ENCODE measurements at regions not wholly inside any gene's neighbourhood (a gene's known extent, or its start where the extent isn't known, plus 50 kb on each side); places are given as distances from the start of the nearest gene placed in this dataset.

- no peak for TF ChIP-seq CTCF (IDR thresholded peaks at IDR 0.05; ENCODE audit: insufficient read depth, low read length, poor library complexity, severe bottlenecking)
- DNase-seq (ENCODE audit: low read depth) = no peak
- H3K4me3 ChIP-seq (ENCODE audit: low read depth, low read length) = no peak overlapping the region
- no peaks in the 10 kb centered on the region for H3K27me3 ChIP-seq (ENCODE audit: control insufficient read depth, insufficient read depth, low read length)
- H3K36me3 ChIP-seq (ENCODE audit: control insufficient read depth, insufficient read depth, low read length) = no peaks in the 10 kb centered on the region
These were observed 723.7 kb downstream of the DCDC2C start for GRCh38 chr2:4427083-4427482.

DNA sequence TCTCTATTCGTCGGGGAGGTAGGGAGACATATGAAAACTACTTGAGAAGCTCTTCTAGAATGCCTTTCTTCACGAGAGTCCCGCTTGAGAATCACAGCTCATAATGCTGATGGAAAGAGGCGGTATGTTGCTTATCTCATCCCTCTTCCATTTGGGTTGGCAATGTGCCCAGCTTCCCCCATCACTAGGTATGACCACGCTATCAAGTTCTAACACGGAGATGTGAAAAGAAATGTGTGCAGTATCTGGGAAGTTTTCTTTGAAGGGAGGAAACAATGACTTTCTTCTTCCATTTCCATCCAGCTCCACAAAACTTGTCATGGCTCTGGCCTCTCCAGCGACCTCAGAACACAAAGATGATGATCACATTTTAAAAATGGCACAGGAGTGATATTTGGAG, 742.4 kb downstream of the DCDC2C start:
- Histone ChIP-seq H3K36me3 (ENCODE audit: control insufficient read depth, insufficient read depth, low read length) (no peaks in the 10 kb centered on the region), H3K4me3 (ENCODE audit: low read depth, low read length) (no peak overlapping the region), H3K27me3 (ENCODE audit: control insufficient read depth, insufficient read depth, low read length) (no peaks in the 10 kb centered on the region)
- TF ChIP-seq CTCF (IDR thresholded peaks at IDR 0.05; ENCODE audit: insufficient read depth, low read length, poor library complexity, severe bottlenecking) = no peak
- DNase-seq (ENCODE audit: low read depth) = no peak

DNA sequence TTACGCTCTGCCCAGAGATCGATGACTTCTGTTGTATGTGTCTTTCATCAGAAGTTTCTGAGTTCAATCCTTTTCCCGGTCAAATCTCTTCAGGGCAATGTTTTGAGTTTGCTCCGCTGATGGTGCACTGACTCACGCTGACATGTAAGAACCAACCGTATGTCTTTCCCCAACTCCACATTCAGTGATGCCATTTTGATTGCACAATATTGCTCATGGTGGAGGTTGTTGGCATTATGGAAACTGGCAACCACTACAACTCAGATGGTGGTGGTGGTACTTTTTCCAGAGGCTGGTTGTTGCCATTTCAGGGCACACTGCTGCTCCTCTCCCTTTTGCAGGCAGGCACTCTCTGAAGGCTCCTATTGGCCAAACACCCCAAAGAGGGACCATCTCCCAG, 751.5 kb downstream of the DCDC2C start:
- H3K4me3 ChIP-seq (ENCODE audit: low read depth, low read length) = no peak overlapping the region
- TF ChIP-seq CTCF (IDR thresholded peaks at IDR 0.05; ENCODE audit: insufficient read depth, low read length, poor library complexity, severe bottlenecking) = no peak
- no peak for DNase-seq (ENCODE audit: low read depth)

DNA sequence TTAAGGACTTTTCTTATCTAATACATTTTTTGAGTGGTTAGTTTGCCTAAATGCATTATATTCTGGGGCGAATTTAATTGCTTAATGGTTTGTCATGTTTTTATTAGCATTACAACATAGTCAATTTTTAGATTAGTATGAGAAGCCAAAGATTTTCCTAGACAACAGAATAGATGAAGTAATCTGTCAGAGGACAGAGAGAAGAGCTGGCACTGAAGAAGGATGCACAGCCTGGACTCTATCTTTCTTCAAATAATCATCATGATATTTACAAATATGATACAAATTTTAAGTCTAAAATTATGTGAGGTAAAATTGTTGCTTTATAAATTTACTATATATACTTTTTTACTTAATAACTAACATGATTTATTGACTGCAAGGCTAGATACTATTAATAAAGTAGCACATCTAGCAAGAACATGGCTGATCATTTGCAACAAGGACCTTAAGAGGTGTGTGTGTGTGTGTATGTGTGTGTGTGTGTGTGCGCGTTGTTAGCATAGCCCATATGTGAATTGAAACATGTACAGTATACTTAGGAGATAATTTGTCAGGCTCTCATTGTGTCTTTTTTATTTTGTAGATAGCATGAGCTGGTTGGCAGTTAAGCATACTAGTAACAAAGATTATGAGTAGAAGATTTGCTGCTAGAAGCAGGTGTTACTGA, 752.2 kb downstream of the DCDC2C start:
- Histone ChIP-seq H3K4me3 (ENCODE audit: low read depth, low read length) (no peak overlapping the region), H3K36me3 (ENCODE audit: control insufficient read depth, insufficient read depth, low read length) (no peaks in the 10 kb centered on the region), H3K27me3 (ENCODE audit: control insufficient read depth, insufficient read depth, low read length) (no peaks in the 10 kb centered on the region)
- DNase-seq (ENCODE audit: low read depth) = no peak
- no peak for TF ChIP-seq CTCF (IDR thresholded peaks at IDR 0.05; ENCODE audit: insufficient read depth, low read length, poor library complexity, severe bottlenecking)

More for the DNA sequence above, 751.5 kb downstream of the DCDC2C start:
- Histone ChIP-seq H3K27me3 (ENCODE audit: control insufficient read depth, insufficient read depth, low read length) (no peaks in the 10 kb centered on the region), H3K36me3 (ENCODE audit: control insufficient read depth, insufficient read depth, low read length) (no peaks in the 10 kb centered on the region)

DNA sequence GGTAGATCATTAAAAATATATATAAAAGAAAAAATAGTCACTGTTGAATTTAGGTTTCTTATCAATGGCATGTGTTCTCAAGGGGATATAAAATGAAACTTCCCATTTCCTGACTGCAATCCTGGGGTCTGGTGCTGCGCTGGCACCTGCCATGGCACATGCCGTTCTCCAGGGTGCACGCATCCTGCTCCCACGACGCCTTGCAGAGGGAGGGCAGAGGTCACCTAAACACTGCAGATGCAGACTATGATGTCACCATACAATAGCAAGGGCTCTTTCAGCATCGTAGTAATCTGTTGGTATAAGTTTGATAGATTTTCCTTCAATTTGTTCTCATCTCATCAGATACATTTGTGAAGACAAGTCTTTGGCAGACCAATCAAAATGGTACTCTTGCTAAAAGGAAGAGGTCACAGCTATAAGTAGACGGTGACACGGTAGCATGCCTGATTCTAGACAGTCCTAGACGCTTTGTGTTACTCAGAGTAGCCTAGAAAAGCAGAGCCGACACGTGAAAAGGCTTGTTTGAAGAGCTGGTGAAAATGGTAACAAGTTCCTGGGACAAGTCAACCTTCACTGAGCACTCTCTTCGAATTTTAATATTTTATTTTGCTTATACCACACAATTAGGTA, 761.4 kb downstream of the DCDC2C start:
- Histone ChIP-seq H3K36me3 (ENCODE audit: control insufficient read depth, insufficient read depth, low read length) (no peaks in the 10 kb centered on the region), H3K27me3 (ENCODE audit: control insufficient read depth, insufficient read depth, low read length) (no peaks in the 10 kb centered on the region), H3K4me3 (ENCODE audit: low read depth, low read length) (no peak overlapping the region)
- no peak for DNase-seq (ENCODE audit: low read depth)
- no peak for TF ChIP-seq CTCF (IDR thresholded peaks at IDR 0.05; ENCODE audit: insufficient read depth, low read length, poor library complexity, severe bottlenecking)

GRCh38 chr2:4465671-4466070, 762.3 kb downstream of the DCDC2C start:
- TF ChIP-seq CTCF (IDR thresholded peaks at IDR 0.05; ENCODE audit: insufficient read depth, low read length, poor library complexity, severe bottlenecking) = no peak
- Histone ChIP-seq H3K4me3 (ENCODE audit: low read depth, low read length) (no peak overlapping the region), H3K27me3 (ENCODE audit: control insufficient read depth, insufficient read depth, low read length) (no peaks in the 10 kb centered on the region), H3K36me3 (ENCODE audit: control insufficient read depth, insufficient read depth, low read length) (no peaks in the 10 kb centered on the region)
- DNase-seq (ENCODE audit: low read depth) = no peak
